ENCODE measurements at regions not wholly inside any gene's neighbourhood (a gene's known extent, or its start where the extent isn't known, plus 50 kb on each side); places are given as distances from the start of the nearest gene placed in this dataset.

DNA sequence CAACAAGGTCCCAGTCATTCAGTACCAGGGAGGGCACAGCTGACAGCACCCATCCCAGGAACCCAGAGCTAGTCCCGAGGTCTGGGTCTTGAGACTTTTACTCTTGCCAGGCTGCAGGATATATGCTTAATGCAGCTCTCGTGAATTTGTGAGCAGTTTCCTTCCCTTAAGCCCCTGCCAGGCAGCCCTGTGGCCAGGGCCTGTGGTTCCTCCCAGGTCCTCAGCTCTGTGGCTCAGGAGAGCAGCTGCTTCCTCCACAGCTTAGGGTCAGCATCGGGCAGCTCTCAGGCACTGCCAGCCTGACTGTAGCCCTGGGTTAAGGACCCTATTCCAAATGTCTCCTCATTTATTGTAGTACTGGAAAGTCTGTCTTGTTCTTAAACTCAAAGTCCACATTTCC lies 1384.8 kb downstream of the RPIA start:
- TF ChIP-seq, protein P1, sequence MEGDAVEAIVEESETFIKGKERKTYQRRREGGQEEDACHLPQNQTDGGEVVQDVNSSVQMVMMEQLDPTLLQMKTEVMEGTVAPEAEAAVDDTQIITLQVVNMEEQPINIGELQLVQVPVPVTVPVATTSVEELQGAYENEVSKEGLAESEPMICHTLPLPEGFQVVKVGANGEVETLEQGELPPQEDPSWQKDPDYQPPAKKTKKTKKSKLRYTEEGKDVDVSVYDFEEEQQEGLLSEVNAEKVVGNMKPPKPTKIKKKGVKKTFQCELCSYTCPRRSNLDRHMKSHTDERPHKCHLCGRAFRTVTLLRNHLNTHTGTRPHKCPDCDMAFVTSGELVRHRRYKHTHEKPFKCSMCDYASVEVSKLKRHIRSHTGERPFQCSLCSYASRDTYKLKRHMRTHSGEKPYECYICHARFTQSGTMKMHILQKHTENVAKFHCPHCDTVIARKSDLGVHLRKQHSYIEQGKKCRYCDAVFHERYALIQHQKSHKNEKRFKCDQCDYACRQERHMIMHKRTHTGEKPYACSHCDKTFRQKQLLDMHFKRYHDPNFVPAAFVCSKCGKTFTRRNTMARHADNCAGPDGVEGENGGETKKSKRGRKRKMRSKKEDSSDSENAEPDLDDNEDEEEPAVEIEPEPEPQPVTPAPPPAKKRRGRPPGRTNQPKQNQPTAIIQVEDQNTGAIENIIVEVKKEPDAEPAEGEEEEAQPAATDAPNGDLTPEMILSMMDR (optimal IDR thresholded peaks at IDR 0.05 in 1 of 3, IDR thresholded peaks at IDR 0.05 in 1 of 3, conservative IDR thresholded peaks at IDR 0.05 in 1 of 3; ENCODE audit: extremely low read depth in 1 of 3, insufficient read depth in 2 of 3, low read length in 3 of 3) = no peak
- no peak for TF ChIP-seq EZH2 (IDR thresholded peaks at IDR 0.05; ENCODE audit: low read length)

All from keratinocyte (primary cell).